ENCODE measurements at regions not wholly inside any gene's neighbourhood (a gene's known extent, or its start where the extent isn't known, plus 50 kb on each side); places are given as distances from the start of the nearest gene placed in this dataset.

DNA sequence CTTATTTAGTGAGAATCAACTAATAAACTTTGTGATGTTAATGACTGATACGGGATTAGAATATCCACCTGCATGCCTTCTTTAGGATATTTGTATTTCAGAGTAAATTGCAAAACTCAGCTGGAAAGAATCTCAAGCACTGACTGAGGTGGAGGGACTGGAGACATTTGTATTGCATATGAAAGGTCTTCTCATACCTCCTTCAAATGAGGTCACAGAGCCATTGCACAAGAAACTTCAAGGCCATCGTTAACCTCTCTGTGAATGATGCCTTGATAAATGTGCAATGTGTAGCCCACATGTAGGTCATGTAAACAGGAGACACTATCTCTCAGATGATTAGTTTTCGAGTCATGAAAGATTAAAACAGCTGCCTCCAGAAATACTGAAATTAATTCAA, 531.7 kb upstream of the PLXNA2 start:
- ATAC-seq, result no peak
- 74 to 86% methylated on average over 2 to 3 of the region's 3 CpGs for WGBS, 2 donors (ENCODE audit: low coverage in 1 of 2)
- Histone ChIP-seq H3K4me1 (no peaks in the 10 kb centered on the region), H3K4me3 (no peak overlapping the region), H3K36me3 (no peaks in the 10 kb centered on the region), H3K9me3 (no peaks in the 10 kb centered on the region), H3K27ac (no peak overlapping the region), H3K27me3 (no peaks in the 10 kb centered on the region)
- no peak for TF ChIP-seq POLR2A (IDR thresholded peaks at IDR 0.05)
- TF ChIP-seq EP300 (IDR thresholded peaks at IDR 0.05), result no peak
- no peak for TF ChIP-seq POLR2AphosphoS5 (IDR thresholded peaks at IDR 0.05)
- TF ChIP-seq, protein P1, sequence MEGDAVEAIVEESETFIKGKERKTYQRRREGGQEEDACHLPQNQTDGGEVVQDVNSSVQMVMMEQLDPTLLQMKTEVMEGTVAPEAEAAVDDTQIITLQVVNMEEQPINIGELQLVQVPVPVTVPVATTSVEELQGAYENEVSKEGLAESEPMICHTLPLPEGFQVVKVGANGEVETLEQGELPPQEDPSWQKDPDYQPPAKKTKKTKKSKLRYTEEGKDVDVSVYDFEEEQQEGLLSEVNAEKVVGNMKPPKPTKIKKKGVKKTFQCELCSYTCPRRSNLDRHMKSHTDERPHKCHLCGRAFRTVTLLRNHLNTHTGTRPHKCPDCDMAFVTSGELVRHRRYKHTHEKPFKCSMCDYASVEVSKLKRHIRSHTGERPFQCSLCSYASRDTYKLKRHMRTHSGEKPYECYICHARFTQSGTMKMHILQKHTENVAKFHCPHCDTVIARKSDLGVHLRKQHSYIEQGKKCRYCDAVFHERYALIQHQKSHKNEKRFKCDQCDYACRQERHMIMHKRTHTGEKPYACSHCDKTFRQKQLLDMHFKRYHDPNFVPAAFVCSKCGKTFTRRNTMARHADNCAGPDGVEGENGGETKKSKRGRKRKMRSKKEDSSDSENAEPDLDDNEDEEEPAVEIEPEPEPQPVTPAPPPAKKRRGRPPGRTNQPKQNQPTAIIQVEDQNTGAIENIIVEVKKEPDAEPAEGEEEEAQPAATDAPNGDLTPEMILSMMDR (IDR thresholded peaks at IDR 0.05), result no peak

DNA sequence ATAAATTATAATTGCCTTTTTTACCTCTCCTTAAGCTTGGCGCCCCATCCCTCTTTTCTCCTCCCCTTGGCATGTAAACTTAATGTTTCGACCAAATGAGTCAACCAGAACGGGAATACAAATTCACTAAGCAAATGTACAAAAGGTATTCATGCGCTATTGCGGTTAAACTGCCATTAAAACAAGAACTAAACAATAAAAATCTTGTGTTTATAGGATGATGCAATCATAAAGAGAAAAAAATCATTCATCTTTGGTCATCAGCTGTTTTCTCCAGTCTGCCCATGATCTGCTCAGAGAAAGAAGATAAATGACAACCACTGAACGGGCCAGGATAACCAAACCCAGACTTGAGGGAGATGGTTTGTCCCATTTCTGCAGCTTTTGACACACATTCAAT, 534.2 kb upstream of the PLXNA2 start:
- Histone ChIP-seq H3K27ac (no peak overlapping the region), H3K4me1 (no peaks in the 10 kb centered on the region), H3K4me3 (no peak overlapping the region), H3K27me3 (no peaks in the 10 kb centered on the region), H3K36me3 (no peaks in the 10 kb centered on the region), H3K9me3 (no peaks in the 10 kb centered on the region)
- no peak for ATAC-seq
- WGBS, 2 donors (ENCODE audit: low coverage in 1 of 2), result 86% methylated on average over 5 to 6 of the region's 6 CpGs
- TF ChIP-seq EP300 (IDR thresholded peaks at IDR 0.05), result no peak
- no peak for TF ChIP-seq POLR2A (IDR thresholded peaks at IDR 0.05)
- TF ChIP-seq, protein P1 (IDR thresholded peaks at IDR 0.05), result no peak
- TF ChIP-seq POLR2AphosphoS5 (IDR thresholded peaks at IDR 0.05), result no peak

DNA sequence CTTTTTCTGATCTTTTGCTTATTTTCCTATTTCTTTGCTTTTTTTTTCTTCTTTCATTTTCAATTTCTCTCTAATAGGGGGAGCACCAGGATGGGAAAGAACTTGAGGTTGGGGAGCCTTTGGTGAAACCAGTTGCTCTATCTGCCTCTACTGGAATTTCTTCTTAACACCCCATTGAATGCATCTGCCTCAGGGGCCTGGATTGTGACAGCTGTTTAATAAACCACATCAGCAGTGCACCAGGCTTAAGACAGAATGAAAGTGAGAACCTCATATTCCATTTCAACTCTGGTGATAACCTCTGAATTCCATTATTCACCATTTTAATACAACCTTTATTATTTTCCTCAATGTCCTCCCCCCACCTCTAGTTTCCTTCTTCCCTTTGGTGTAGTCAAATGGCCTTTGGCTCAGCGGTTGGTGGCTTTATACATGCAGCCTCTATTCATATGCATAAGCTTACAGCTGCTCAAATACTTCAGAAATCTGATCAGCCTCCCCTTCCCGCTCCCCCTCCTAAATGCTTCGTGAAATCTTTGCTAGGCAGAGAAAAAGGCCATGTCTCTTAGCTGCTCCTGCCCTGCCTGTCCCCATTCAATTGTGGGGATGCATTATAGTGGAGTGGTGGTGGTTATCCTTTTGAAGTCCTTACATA, 537.3 kb upstream of the PLXNA2 start:
- 31% methylated on average over 2 of the region's 3 CpGs; no CpG with 5 or more reads in 1 of the 2 donors for whole genome bisulfite sequencing, 2 donors (ENCODE audit: low coverage in 1 of 2)
- Histone ChIP-seq H3K36me3 (no peaks in the 10 kb centered on the region), H3K27ac (no peak overlapping the region), H3K4me3 (no peak overlapping the region), H3K27me3 (no peaks in the 10 kb centered on the region), H3K4me1 (no peaks in the 10 kb centered on the region), H3K9me3 (no peaks in the 10 kb centered on the region)
- no peak for ATAC-seq
- no peak for TF ChIP-seq EP300 (IDR thresholded peaks at IDR 0.05)
- no peak for TF ChIP-seq POLR2AphosphoS5 (IDR thresholded peaks at IDR 0.05)
- TF ChIP-seq POLR2A (IDR thresholded peaks at IDR 0.05), result no peak
- TF ChIP-seq, protein P1 (IDR thresholded peaks at IDR 0.05), result no peak

DNA sequence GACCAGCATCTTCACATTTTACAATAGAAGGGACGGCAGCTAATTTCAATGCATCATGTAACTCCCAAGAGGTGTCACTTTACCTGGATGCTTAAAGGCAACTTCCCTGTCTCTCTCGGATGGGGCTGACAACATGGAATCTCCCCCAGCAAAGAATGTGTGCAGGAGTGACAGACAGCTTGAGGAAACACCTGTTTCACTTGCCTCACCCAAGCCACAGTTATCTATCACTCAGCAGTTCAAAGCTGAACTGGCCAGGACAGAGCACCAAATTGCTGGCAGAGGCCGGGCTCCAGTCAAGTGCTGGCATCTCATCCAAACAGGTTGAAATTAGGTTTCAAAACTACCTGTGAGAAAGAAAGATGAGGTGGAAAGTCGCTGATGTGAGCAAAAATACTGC, 538.0 kb upstream of the PLXNA2 start:
- Histone ChIP-seq H3K27me3 (no peaks in the 10 kb centered on the region), H3K27ac (no peak overlapping the region), H3K4me3 (no peak overlapping the region), H3K36me3 (no peaks in the 10 kb centered on the region), H3K4me1 (no peaks in the 10 kb centered on the region), H3K9me3 (no peaks in the 10 kb centered on the region)
- 80 to 81% methylated on average over 3 to 4 of the region's 4 CpGs for WGBS, 2 donors (ENCODE audit: low coverage in 1 of 2)
- no peak for TF ChIP-seq EP300 (IDR thresholded peaks at IDR 0.05)
- no peak for TF ChIP-seq POLR2A (IDR thresholded peaks at IDR 0.05)
- TF ChIP-seq, protein P1 (IDR thresholded peaks at IDR 0.05), result no peak
- no peak for TF ChIP-seq POLR2AphosphoS5 (IDR thresholded peaks at IDR 0.05)
- no peak for ATAC-seq

DNA sequence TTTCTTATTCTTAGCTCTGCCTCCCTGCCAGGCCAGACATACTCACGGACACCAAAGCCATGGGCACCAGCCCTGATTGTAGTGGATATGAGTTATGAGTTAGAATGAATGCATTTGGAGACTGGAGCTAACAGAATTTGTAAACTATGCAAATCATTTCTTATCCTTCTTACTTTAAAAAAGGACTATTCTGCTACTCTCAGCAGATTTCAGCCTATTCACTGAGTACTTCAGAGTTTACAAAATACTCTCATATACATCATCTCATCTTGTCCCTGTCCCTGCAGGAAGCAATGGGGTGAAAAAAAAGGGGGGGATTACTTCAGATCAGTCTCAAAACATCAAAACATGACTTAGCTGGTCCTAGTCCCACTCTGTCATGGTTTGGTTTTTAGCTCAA, 541.4 kb upstream of the PLXNA2 start:
- Histone ChIP-seq H3K9me3 (no peaks in the 10 kb centered on the region), H3K36me3 (no peaks in the 10 kb centered on the region), H3K27ac (no peak overlapping the region), H3K4me1 (no peaks in the 10 kb centered on the region), H3K27me3 (no peaks in the 10 kb centered on the region), H3K4me3 (no peak overlapping the region)
- 53 to 77% methylated on average over 1 of the region's 1 CpG for WGBS, 2 donors (ENCODE audit: low coverage in 1 of 2)
- no peak for ATAC-seq
- TF ChIP-seq POLR2AphosphoS5 (IDR thresholded peaks at IDR 0.05), result no peak
- TF ChIP-seq, protein P1 (IDR thresholded peaks at IDR 0.05), result no peak
